ENCODE measurements at regions not wholly inside any gene's neighbourhood (a gene's known extent, or its start where the extent isn't known, plus 50 kb on each side); places are given as distances from the start of the nearest gene placed in this dataset.
"Not testable (repeated sequence)": the region's sequence is repeated elsewhere in the genome, so short reads cannot be mapped to it uniquely, and the experiment has no call there.

GRCh38 chr10:46734262-46734642, 155.3 kb downstream of the SYT15 start:
- in situ Hi-C loops (cut with HindIII; ENCODE audit: low sequenced_read_pairs); DNase-seq (ENCODE audit: low spot score): not testable (repeated sequence)

GRCh38 chr10:46739919-46740318, 161.0 kb downstream of the SYT15 start:
- in situ Hi-C loops (cut with HindIII; ENCODE audit: low sequenced_read_pairs); DNase-seq (ENCODE audit: low spot score): not testable (repeated sequence)

GRCh38 chr10:46740368-46740767, 161.4 kb downstream of the SYT15 start:
- DNase-seq (ENCODE audit: low spot score); in situ Hi-C loops (cut with HindIII; ENCODE audit: low sequenced_read_pairs): not testable (repeated sequence)

GRCh38 chr10:46749003-46749402, 162.2 kb upstream of the PTPN20 start:
- in situ Hi-C loops (cut with HindIII; ENCODE audit: low sequenced_read_pairs); DNase-seq (ENCODE audit: low spot score): not testable (repeated sequence)

- in situ Hi-C loops (cut with HindIII; ENCODE audit: low sequenced_read_pairs); DNase-seq (ENCODE audit: low spot score): not testable (repeated sequence)
These were observed 161.8 kb upstream of the PTPN20 start for GRCh38 chr10:46749470-46749869.

GRCh38 chr10:46753763-46754162, 157.5 kb upstream of the PTPN20 start:
- DNase-seq (ENCODE audit: low spot score); in situ Hi-C loops (cut with HindIII; ENCODE audit: low sequenced_read_pairs): not testable (repeated sequence)

GRCh38 chr10:46761471-46761870, 149.8 kb upstream of the PTPN20 start:
- DNase-seq (ENCODE audit: low spot score); in situ Hi-C loops (cut with HindIII; ENCODE audit: low sequenced_read_pairs): not testable (repeated sequence)

GRCh38 chr10:46768515-46769291, 142.5 kb upstream of the PTPN20 start:
- in situ Hi-C loops (cut with HindIII; ENCODE audit: low sequenced_read_pairs) = not testable (repeated sequence)

GRCh38 chr10:46773178-46773896, 137.9 kb upstream of the PTPN20 start:
- DNase-seq (ENCODE audit: low spot score); in situ Hi-C loops (cut with HindIII; ENCODE audit: low sequenced_read_pairs): not testable (repeated sequence)

More at GRCh38 chr10:46768515-46769291, 142.5 kb upstream of the PTPN20 start:
- DNase-seq (ENCODE audit: low spot score) = not testable (repeated sequence)

GRCh38 chr10:46773897-46774236, 137.4 kb upstream of the PTPN20 start:
- in situ Hi-C loops (cut with HindIII; ENCODE audit: low sequenced_read_pairs); DNase-seq (ENCODE audit: low spot score): not testable (repeated sequence)

GRCh38 chr10:46774366-46774765, 136.9 kb upstream of the PTPN20 start:
- in situ Hi-C loops (cut with HindIII; ENCODE audit: low sequenced_read_pairs) = not testable (repeated sequence)

GRCh38 chr10:46774945-46775667, 136.1 kb upstream of the PTPN20 start:
- DNase-seq (ENCODE audit: low spot score); in situ Hi-C loops (cut with HindIII; ENCODE audit: low sequenced_read_pairs): not testable (repeated sequence)

More at GRCh38 chr10:46774366-46774765, 136.9 kb upstream of the PTPN20 start:
- DNase-seq (ENCODE audit: low spot score) = not testable (repeated sequence)

GRCh38 chr10:46775668-46776059, 135.6 kb upstream of the PTPN20 start:
- in situ Hi-C loops (cut with HindIII; ENCODE audit: low sequenced_read_pairs); DNase-seq (ENCODE audit: low spot score): not testable (repeated sequence)

- peak; percentile 1 for DNase-seq (ENCODE audit: low spot score)
- in situ Hi-C loops (cut with HindIII; ENCODE audit: low sequenced_read_pairs) = not testable (repeated sequence)
These were observed 131.7 kb upstream of the PTPN20 start for GRCh38 chr10:46779571-46779970.

- in situ Hi-C loops (cut with HindIII; ENCODE audit: low sequenced_read_pairs); DNase-seq (ENCODE audit: low spot score): not testable (repeated sequence)
These were observed 131.1 kb upstream of the PTPN20 start for GRCh38 chr10:46780164-46780563.

- DNase-seq (ENCODE audit: low spot score); in situ Hi-C loops (cut with HindIII; ENCODE audit: low sequenced_read_pairs): not testable (repeated sequence)
These were observed 130.2 kb upstream of the PTPN20 start for GRCh38 chr10:46781001-46781400.

GRCh38 chr10:46782001-46782874, 129.0 kb upstream of the PTPN20 start:
- in situ Hi-C loops (cut with HindIII; ENCODE audit: low sequenced_read_pairs); DNase-seq (ENCODE audit: low spot score): not testable (repeated sequence)

GRCh38 chr10:46784665-46785064, 126.6 kb upstream of the PTPN20 start:
- in situ Hi-C loops (cut with HindIII; ENCODE audit: low sequenced_read_pairs); DNase-seq (ENCODE audit: low spot score): not testable (repeated sequence)

- in situ Hi-C loops (cut with HindIII; ENCODE audit: low sequenced_read_pairs) = not testable (repeated sequence)
- DNase-seq (ENCODE audit: low spot score) = peak; percentile 5
These were observed 125.1 kb upstream of the PTPN20 start for GRCh38 chr10:46786125-46786517.

Data from G401 (cell line).